GM18502 (cell line): ENCODE measurements at regions not wholly inside any gene's neighbourhood (a gene's known extent, or its start where the extent isn't known, plus 50 kb on each side); places are given as distances from the start of the nearest gene placed in this dataset.

Experiments used
- ATAC-seq: cut with Tn5 transposase; IDR thresholded peaks from one replicate; pipeline ENCODE4 v1.9.1; 2021; ENCODE audit warnings: mild to moderate bottlenecking; ENCODE audit not compliant: unreplicated experiment, poor library complexity

- ATAC-seq: no peak
These were observed 243.1 kb downstream of the AUH start for GRCh38 chr9:91118704-91119025.

DNA sequence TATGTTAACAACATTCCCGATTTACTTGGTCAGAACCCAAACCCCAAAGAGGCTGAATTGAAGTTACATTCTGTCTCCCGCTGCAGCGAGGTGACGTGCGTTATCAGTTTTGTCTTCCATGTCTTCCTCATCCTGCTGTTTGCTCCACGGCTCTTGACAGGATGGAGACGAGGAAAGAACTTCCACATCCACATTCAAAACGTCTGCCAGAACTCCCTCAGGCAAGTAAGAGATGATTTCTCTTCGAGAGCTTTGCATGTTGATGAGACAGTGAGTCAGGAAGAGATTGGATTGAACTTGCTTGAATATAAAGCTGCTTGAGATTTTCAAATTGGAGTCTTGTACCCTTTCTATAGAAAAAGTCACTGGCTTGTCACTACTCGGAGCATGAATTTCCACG lies 242.6 kb downstream of the AUH start:
- no peak for ATAC-seq

DNA sequence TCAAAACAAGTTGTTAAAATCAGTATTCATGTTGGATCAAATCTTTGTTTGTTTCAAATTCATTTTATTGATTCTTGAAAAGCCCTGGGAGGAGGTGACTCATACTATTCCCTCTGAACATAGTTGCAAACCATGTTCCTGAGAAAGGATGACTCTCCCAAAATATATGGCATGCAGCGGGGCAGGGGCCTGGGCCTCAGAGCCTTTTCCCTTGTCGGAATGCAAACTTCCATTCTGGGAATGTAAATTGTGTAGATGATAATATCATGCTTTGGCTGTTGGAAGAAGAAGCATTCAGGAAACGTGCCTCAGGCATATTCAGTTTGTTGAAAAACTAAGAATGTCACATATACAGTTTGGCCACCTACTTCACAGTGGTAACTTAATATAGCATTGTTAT lies 242.0 kb downstream of the AUH start:
- no peak for ATAC-seq

GRCh38 chr9:91120200-91120599 lies 241.5 kb downstream of the AUH start:
- no peak for ATAC-seq

DNA sequence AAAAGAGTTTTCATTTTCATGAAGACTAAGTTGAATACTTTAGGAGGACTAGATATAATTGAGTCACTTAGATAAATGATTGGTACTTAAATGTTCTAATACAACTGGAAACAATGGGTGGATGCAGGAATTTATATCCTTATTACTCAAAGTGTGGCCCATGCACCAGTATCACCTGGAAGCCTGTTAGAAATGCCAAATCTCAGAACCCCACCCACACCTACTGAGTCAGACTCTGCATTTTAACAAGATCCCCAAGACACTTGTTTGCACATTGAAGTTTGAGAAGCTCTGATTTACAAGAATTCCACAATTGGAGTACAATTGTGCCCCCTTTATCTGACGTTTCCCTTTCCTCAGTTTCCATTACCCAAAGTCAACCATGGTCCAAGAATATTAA lies 239.0 kb downstream of the AUH start:
- no peak for ATAC-seq

DNA sequence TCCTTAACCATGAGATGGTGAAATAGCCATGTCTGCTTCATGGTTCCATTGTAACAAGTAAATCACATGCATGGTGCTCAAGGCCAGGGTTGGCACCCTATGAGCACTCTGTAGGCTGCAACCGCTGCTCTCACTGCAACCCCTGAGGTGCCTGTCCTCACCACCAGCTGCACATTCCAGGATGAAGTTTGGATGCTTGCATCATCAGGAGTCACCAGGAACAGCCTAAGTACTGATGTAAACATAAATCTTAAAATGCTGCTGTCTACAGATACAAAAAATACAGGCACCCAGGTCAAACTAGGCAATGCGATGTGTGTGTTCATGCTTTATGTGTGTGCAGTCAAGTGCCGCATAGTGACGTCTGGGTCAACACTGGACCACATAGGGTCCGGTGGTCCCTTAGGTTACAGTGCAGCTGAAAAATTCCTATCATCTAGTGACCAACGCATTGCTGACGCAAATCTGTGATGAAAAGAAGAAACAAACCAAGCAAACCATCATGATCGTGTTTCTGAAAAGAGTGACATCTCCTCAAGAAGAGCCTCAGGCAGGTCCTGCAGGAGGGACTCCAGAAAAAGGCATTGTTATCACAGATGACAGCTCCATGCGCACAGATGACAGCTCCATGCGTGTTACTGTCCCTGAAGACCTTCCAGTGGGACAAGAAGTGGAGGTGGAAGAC lies 234.8 kb downstream of the AUH start:
- no peak for ATAC-seq

DNA sequence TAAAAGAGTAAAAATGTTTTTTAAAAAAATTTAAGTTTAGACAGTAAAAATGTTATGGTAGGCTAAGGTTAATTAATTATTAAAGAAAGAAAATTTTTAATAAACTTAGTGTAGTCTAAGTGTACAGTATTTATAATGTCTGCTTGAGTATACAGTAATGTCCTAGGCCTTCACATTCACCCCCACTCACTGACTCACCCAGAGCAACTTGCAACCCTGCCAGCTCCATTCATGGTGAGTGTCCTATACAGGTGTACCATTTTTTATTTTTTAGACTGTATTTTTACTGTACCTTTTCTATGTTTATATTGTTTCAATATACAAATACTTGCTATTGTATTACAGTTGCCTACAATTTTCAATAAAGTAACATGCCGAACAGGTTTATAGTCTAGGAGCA lies 234.1 kb downstream of the AUH start:
- ATAC-seq: no peak

- ATAC-seq: no peak
These were observed 230.9 kb downstream of the AUH start for GRCh38 chr9:91130796-91131318.

GRCh38 chr9:91131433-91131839 lies 230.3 kb downstream of the AUH start:
- peak; percentile 71 for ATAC-seq

DNA sequence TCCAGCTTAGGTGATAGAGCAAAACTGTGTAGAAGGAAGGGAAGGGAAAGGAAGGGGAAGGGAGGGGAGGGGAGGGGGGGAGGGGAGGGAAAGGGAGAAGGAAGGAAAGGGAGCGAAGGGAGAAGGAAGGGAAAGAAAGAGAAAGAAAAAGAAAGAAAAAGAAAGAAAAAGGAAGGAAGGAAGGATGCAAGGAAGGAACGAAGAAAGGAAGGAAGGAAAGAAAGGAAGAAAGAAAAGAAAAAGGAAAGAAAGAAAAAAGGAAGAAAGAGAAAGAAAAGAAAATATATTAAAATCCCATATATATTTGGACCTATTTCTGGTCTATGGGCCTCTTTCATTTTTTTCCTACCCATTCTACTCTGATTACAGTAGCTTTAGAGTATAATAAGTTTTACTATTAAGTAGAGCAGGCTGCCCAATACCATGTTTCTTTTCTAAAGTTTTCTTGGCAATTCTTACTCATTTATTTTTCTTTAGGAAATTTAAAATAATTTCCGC lies 229.1 kb downstream of the AUH start:
- ATAC-seq: no peak

DNA sequence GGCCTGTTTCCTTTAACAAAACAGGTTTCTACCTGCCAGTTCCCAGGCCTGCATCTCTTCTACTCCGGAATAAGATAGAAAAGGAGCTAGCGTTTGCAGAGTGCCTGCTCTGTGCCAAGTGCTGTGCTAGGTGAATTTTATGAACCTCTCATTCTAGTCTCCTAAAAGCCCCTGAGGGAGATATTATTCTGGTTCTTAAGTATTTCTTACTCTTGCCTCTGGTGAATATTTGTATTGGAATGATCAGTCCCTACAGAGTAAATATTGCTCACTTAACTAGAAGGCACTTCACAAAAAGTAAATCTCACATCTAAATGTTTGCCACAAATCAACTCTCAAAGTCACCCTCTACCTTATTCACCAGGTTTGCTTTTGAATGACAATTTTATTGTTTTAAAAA lies 227.1 kb downstream of the AUH start:
- no peak for ATAC-seq

DNA sequence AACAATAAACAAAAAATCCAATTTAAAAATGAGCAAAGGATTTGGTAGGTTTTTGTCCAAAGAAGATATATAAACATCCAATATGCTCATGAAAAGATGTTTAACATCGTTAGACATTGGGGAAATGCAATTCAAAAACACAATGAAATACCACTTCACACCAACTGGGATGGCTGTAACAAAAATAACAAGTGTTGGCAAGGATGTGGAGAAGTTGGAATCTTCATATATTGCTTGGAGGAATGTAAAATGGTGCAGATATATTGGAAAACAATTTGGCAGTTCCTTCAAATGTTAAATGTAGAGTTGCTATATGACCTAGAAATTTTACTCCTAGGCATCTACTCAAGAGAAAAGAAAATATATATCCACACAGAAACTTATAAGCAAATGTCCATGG lies 224.3 kb downstream of the AUH start:
- no peak for ATAC-seq

GRCh38 chr9:91138760-91139159 lies 223.0 kb downstream of the AUH start:
- ATAC-seq: no peak

DNA sequence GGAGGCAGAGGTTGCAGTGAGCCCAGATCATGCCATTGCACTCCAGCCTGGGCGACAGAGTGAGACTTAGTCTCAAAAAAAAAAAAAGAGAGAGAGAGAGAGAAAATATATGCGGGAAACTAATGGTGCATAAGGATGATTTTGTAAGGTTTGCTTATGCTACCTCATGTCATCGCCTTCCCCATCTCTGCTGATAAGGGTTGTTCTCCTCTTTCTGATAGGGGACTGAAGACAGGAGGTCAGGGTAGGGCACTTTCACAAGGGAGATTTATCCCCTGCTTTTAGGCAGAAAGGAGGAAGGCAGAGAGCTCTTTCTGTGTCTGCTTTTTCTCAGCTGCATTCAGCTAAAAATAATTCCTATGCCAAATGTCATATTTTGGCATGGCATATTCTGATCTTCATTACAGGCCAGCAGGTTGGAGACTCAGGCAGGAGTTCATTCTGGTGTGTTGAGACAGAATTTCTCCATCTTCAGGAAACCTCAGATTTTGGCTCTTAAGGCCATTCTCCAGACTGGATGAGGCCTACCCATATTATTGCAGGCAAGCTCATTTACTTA lies 220.2 kb downstream of the AUH start:
- ATAC-seq: no peak

GRCh38 chr9:91143162-91143561 lies 218.6 kb downstream of the AUH start:
- no peak for ATAC-seq

GRCh38 chr9:91143642-91144041 lies 218.1 kb downstream of the AUH start:
- no peak for ATAC-seq

DNA sequence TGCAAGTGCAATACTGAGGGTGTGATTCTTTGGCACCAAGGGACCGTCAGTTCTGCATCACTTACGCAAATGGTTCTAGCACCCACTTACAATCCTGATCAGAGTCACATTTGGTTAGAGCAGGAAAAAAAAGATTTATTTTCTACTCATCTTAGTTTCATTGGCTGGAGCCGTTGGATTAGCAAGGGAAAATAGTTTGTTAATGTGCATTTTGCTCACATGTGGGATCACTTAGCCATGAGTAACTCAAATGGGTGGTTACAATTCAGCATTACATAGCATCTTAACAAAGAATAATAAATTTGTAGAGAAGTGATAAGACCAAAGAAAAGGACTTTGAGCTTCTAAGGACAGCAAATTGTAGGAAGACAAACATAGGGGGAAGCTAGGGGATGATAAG lies 216.9 kb downstream of the AUH start:
- no peak for ATAC-seq

DNA sequence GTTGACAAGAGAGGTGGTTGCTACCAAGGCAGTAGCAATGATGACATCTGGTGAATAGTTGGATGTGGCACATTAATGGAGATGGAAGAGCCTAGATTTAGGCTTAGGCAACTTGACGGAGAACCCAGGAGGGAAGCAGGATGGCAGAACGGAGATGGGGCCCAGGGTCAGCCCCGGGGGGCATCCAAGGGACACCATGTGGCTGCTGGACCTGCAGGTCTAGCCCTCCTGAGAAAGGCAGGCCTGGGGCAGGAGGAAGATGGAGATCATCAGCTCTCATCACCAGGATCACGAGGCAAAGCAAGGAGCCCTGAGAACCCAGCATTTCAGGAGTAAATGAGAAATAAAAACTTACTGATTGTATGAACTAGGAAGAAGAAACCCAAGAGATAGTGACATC lies 216.2 kb downstream of the AUH start:
- no peak for ATAC-seq

DNA sequence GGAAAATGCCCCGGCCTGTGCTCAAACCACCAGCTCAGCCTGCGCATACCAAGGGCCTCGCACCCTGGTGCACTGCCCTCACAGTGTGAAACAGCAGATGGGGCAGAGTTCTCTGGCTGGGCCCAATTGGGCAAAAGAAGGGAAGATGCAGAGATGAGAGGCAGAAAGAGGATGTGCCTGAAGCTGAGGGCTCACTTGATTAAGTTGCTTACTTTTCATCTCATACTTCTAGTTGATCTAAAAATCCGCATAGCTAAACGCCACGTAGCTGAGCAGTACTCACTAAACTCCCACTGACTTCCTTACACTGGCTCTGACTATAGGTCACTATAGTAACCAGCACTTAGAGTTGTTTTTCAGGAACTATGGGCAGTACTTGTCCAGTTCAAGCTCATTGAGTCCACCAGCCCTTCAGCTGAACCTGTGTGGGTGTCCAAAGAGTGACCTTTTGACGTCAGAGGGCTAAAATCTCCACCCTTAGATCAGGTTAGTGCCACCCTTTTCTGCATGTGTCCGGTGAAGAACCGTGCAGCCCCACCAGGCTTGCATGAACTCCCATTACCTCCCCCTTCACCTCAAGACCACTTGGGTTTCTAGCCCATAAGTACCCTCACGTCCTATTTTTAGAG lies 215.2 kb downstream of the AUH start:
- ATAC-seq: no peak

- ATAC-seq: no peak
These were observed 214.5 kb downstream of the AUH start for GRCh38 chr9:91147079-91147708.

- ATAC-seq: no peak
These were observed 213.4 kb downstream of the AUH start for GRCh38 chr9:91148306-91148705.
